GM12873 (cell line): ENCODE measurements at regions not wholly inside any gene's neighbourhood (a gene's known extent, or its start where the extent isn't known, plus 50 kb on each side); places are given as distances from the start of the nearest gene placed in this dataset.

ENCODE experiments used
- TF ChIP-seq, protein P1 (sequence below): IDR thresholded peaks from 2 replicates; pipeline ENCODE4 v1.5.1; 2012; ENCODE audit warnings: low read depth, mild to moderate bottlenecking, moderate library complexity, low read length, control low read depth; ENCODE audit not compliant: insufficient read depth; ENCODE audit errors: missing control alignments

DNA sequence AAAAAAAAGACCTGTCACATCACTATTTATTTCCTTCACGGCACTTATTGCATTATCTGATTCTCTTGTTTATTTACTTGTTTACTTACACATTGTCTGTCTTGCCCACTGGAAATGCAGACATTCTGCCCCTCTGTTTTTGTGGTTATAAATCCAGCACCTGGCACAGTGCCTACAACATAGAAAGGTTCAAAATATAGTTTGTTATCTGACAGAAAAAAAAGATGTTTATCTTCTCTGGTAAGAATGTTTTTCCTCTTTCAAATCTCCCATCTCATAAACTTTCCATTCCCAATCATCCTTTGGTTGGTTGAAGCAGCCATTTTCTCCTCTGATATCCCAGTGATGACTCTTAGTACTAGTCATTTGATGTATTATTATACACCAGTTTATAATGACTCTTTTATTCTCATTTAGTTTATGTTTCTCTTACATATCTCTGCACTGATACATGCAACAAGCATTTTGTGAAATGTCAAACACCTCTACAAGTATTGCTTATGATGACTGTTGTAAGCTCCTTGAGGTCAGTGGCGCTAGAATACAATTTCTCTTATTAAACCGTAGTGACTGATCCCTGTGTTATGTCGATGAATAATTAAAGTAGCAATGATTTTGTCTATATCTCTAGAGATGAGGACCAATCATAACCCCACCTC, 398.4 kb upstream of the TBL1XR1 start:
- TF ChIP-seq, protein P1, sequence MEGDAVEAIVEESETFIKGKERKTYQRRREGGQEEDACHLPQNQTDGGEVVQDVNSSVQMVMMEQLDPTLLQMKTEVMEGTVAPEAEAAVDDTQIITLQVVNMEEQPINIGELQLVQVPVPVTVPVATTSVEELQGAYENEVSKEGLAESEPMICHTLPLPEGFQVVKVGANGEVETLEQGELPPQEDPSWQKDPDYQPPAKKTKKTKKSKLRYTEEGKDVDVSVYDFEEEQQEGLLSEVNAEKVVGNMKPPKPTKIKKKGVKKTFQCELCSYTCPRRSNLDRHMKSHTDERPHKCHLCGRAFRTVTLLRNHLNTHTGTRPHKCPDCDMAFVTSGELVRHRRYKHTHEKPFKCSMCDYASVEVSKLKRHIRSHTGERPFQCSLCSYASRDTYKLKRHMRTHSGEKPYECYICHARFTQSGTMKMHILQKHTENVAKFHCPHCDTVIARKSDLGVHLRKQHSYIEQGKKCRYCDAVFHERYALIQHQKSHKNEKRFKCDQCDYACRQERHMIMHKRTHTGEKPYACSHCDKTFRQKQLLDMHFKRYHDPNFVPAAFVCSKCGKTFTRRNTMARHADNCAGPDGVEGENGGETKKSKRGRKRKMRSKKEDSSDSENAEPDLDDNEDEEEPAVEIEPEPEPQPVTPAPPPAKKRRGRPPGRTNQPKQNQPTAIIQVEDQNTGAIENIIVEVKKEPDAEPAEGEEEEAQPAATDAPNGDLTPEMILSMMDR, result no peak

- TF ChIP-seq, protein P1, result no peak
These were observed 399.1 kb upstream of the TBL1XR1 start for GRCh38 chr3:177596248-177596815.

DNA sequence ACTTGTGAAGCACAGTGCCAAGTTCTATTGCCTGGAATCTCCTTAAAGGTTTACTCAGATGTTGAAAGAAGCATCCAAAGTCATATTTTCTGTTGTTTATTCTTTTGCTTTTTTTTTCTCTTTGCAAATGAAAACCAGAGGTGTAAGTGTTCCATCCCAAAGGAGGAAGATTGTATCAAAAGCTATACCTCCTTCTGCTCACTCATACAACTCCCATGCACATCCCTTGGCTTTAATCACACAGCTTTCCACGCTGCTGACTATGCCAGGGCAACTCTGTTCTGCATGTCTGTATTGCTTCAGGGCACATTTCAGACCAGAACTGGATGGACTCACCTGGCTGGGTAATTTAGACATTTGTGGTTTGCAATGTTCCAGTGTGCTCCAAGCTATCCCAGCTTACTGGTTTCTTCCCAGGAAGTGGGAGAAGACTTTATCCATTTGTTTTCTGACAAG, 399.6 kb upstream of the TBL1XR1 start:
- TF ChIP-seq, protein P1, result no peak

- TF ChIP-seq, protein P1, result no peak
These were observed 400.2 kb upstream of the TBL1XR1 start for GRCh38 chr3:177597311-177598096.

- TF ChIP-seq, protein P1, result no peak
These were observed 401.0 kb upstream of the TBL1XR1 start for GRCh38 chr3:177598097-177598833.

GRCh38 chr3:177599326-177599725, 402.0 kb upstream of the TBL1XR1 start:
- TF ChIP-seq, protein P1, result no peak
